Common myeloid progenitor, CD34-positive (primary cell): ENCODE measurements at regions not wholly inside any gene's neighbourhood (a gene's known extent, or its start where the extent isn't known, plus 50 kb on each side); places are given as distances from the start of the nearest gene placed in this dataset.

Experiments used
- CTCF ChIA-PET: fragments of 350-600 bp; sonication (Branson Sonifier 250); formaldehyde crosslinking; loops from one replicate; lab custom pipeline; 2021; ENCODE audit warnings: antibody characterized with exemption; lab: Charles Lee
- POLR2A ChIA-PET: fragments of 350-600 bp; sonication (Branson Sonifier 250); formaldehyde crosslinking; loops from one replicate; lab custom pipeline; 2021; ENCODE audit warnings: antibody characterized with exemption; lab: Charles Lee
- DNase-seq, 3 donors: peaks; one replicate each; pipeline versions ENCODE4 v3.0.0 to v3.0.0-alpha.2; 2013
- H3K27ac ChIP-seq, 2 experiments: 1 replicate in 1 of 2; 2 replicates in 1 of 2; pipeline ENCODE4 v1.7.0; 2013; ENCODE audit warnings: inconsistent platforms in 2 of 2, low read length in 2 of 2, mild to moderate bottlenecking in 2 of 2, low read depth in 1 of 2, moderate library complexity in 1 of 2; ENCODE audit not compliant: severe bottlenecking in 2 of 2, insufficient read depth in 1 of 2, poor library complexity in 1 of 2
- H3K27me3 ChIP-seq, 5 experiments: replicated peaks in 2 of 5; 1 replicate in 3 of 5; 2 replicates in 2 of 5; pipeline versions ENCODE4 v1.6.1 to v1.7.0; 2013; ENCODE audit warnings: low read length in 4 of 5, mild to moderate bottlenecking in 2 of 5, moderate library complexity in 2 of 5, inconsistent platforms in 1 of 5; ENCODE audit not compliant: insufficient read depth in 5 of 5, control insufficient read depth in 4 of 5
- H3K36me3 ChIP-seq, 4 experiments: 1 replicate in 2 of 4; 2 replicates in 2 of 4; pipeline versions ENCODE4 v1.6.1 to v1.7.0; 2013; ENCODE audit warnings: low read length in 3 of 4, control low read depth in 1 of 4, mild to moderate bottlenecking in 1 of 4; ENCODE audit not compliant: control insufficient read depth in 4 of 4, insufficient read depth in 4 of 4
- H3K4me1 ChIP-seq, 4 experiments: 1 replicate in 3 of 4; 2 replicates in 1 of 4; pipeline versions ENCODE4 v1.6.1 to v1.7.1; 2013; ENCODE audit warnings: low read length in 3 of 4, mild to moderate bottlenecking in 3 of 4, control low read depth in 1 of 4, inconsistent platforms in 1 of 4, moderate library complexity in 1 of 4; ENCODE audit not compliant: control insufficient read depth in 4 of 4, insufficient read depth in 4 of 4; ENCODE audit errors: control extremely low read depth in 1 of 4
- H3K4me3 ChIP-seq, 7 experiments: 1 replicate in 4 of 7; 2 replicates in 3 of 7; pipeline versions ENCODE4 v1.5.1 to v1.7.0; 2013; ENCODE audit warnings: mild to moderate bottlenecking in 7 of 7, low read length in 6 of 7, moderate library complexity in 6 of 7, inconsistent platforms in 2 of 7, low read depth in 2 of 7, control low read depth in 1 of 7; ENCODE audit not compliant: insufficient read depth in 4 of 7, control insufficient read depth in 1 of 7; ENCODE audit errors: extremely low read depth in 1 of 7
- H3K9me3 ChIP-seq, 5 experiments: 1 replicate in 4 of 5; 2 replicates in 1 of 5; pipeline versions ENCODE4 v1.6.1 to v1.7.1; 2013; ENCODE audit warnings: low read length in 4 of 5, mild to moderate bottlenecking in 2 of 5, inconsistent platforms in 1 of 5, low read depth in 1 of 5, moderate library complexity in 1 of 5; ENCODE audit not compliant: control insufficient read depth in 4 of 5, insufficient read depth in 2 of 5; ENCODE audit errors: control extremely low read depth in 1 of 5
- WGBS: methylation state at CpG from one replicate; pipeline ENCODE4 v1.1.5; 2013; ENCODE audit not compliant: insufficient coverage; 5-methylcytosine and 5-hydroxymethylcytosine counted together

GRCh38 chr6:19427548-19427947, 409.6 kb upstream of the ID4 start:
- no peaks in the 10 kb centered on the region for H3K27me3 ChIP-seq
- POLR2A ChIA-PET, result no interaction called here
- H3K9me3 ChIP-seq, result peaks cover 0 to 1% (median 0%) of the 10 kb centered on the region in 5 experiments
- no peak overlapping the region for H3K4me3 ChIP-seq
- H3K27ac ChIP-seq, result no peak overlapping the region
- WGBS, result no CpG with 5 or more reads among the region's 1 CpG
- no peak for DNase-seq
- H3K4me1 ChIP-seq, result no peaks in the 10 kb centered on the region
- CTCF ChIA-PET, result no interaction called here
- H3K36me3 ChIP-seq, result no peaks in the 10 kb centered on the region

GRCh38 chr6:19432966-19433498, 404.1 kb upstream of the ID4 start:
- no peak for DNase-seq
- POLR2A ChIA-PET, result no interaction called here
- no peaks in the 10 kb centered on the region for H3K27me3 ChIP-seq
- no peak overlapping the region for H3K4me3 ChIP-seq
- H3K9me3 ChIP-seq, result peaks cover 0 to 2% (median 0%) of the 10 kb centered on the region in 5 experiments
- H3K27ac ChIP-seq, result no peak overlapping the region
- WGBS, result 94% methylated on average over 5 of the region's 10 CpGs
- CTCF ChIA-PET, result no interaction called here
- no peaks in the 10 kb centered on the region for H3K4me1 ChIP-seq
- no peaks in the 10 kb centered on the region for H3K36me3 ChIP-seq

- H3K27ac ChIP-seq, result no peak overlapping the region
- ChIA-PET CTCF (no interaction called here), POLR2A (no interaction called here)
- H3K36me3 ChIP-seq, result no peaks in the 10 kb centered on the region
- peaks cover 0 to 2% (median 0%) of the 10 kb centered on the region in 5 experiments for H3K9me3 ChIP-seq
- no CpG with 5 or more reads among the region's 2 CpGs for WGBS
- H3K4me1 ChIP-seq, result no peaks in the 10 kb centered on the region
- DNase-seq, result no peak
- no peak overlapping the region for H3K4me3 ChIP-seq
- no peaks in the 10 kb centered on the region for H3K27me3 ChIP-seq
Observed at GRCh38 chr6:19434065-19434464, 403.1 kb upstream of the ID4 start.

- CTCF ChIA-PET, result no interaction called here
- DNase-seq, result no peak
- Histone ChIP-seq H3K4me3 (no peak overlapping the region), H3K27me3 (no peaks in the 10 kb centered on the region), H3K4me1 (no peaks in the 10 kb centered on the region), H3K27ac (no peak overlapping the region), H3K9me3 (peaks cover 0 to 2% (median 0%) of the 10 kb centered on the region in 5 experiments), H3K36me3 (no peaks in the 10 kb centered on the region)
- WGBS, result no CpG with 5 or more reads among the region's 3 CpGs
- POLR2A ChIA-PET, result no interaction called here
Observed at GRCh38 chr6:19435755-19436154, 401.4 kb upstream of the ID4 start.

GRCh38 chr6:19438566-19439353, 398.4 kb upstream of the ID4 start:
- Histone ChIP-seq H3K4me1 (no peaks in the 10 kb centered on the region), H3K36me3 (no peaks in the 10 kb centered on the region), H3K27ac (no peak overlapping the region), H3K4me3 (no peak overlapping the region), H3K27me3 (no peaks in the 10 kb centered on the region), H3K9me3 (peaks cover 0 to 2% (median 0%) of the 10 kb centered on the region in 5 experiments)
- 89% methylated on average over 8 of the region's 8 CpGs for WGBS
- POLR2A ChIA-PET, result interaction anchor here (0.6 kb wide), 1 partner anchor 336 kb away, joined by 4 read pairs; no protein-coding TSS in a partner anchor
- no peak for DNase-seq
- CTCF ChIA-PET, result no interaction called here

GRCh38 chr6:19440531-19440930, 396.6 kb upstream of the ID4 start:
- H3K27me3 ChIP-seq, result no peaks in the 10 kb centered on the region
- no CpG with 5 or more reads among the region's 3 CpGs for WGBS
- no peaks in the 10 kb centered on the region for H3K36me3 ChIP-seq
- ChIA-PET CTCF (interaction anchor here (1.9 kb wide), 1 partner anchor 17 kb away, joined by 3 read pairs; no protein-coding TSS in a partner anchor), POLR2A (no interaction called here)
- no peak overlapping the region for H3K4me3 ChIP-seq
- H3K27ac ChIP-seq, result no peak overlapping the region
- DNase-seq, result no peak
- H3K4me1 ChIP-seq, result no peaks in the 10 kb centered on the region
- H3K9me3 ChIP-seq, result peaks cover 0 to 2% (median 0%) of the 10 kb centered on the region in 5 experiments

GRCh38 chr6:19443411-19443810, 393.8 kb upstream of the ID4 start:
- no peaks in the 10 kb centered on the region for H3K27me3 ChIP-seq
- no peak overlapping the region for H3K27ac ChIP-seq
- ChIA-PET CTCF (no interaction called here), POLR2A (no interaction called here)
- no peaks in the 10 kb centered on the region for H3K4me1 ChIP-seq
- H3K4me3 ChIP-seq, result no peak overlapping the region
- H3K9me3 ChIP-seq, result peaks cover 0 to 2% (median 0%) of the 10 kb centered on the region in 5 experiments
- no peaks in the 10 kb centered on the region for H3K36me3 ChIP-seq
- DNase-seq, result no peak
- WGBS, result 90% methylated on average over 2 of the region's 3 CpGs
